Erythroblast (primary cell): ENCODE measurements at regions not wholly inside any gene's neighbourhood (a gene's known extent, or its start where the extent isn't known, plus 50 kb on each side); places are given as distances from the start of the nearest gene placed in this dataset.

Source experiments
- GATA1 ChIP-seq: IDR thresholded peaks from 2 replicates; pipeline ENCODE4 v1.6.1; 2011; ENCODE audit warnings: low read depth, mild to moderate bottlenecking, control low read depth, low read length, moderate library complexity
- POLR2A ChIP-seq: IDR thresholded peaks from 2 replicates; pipeline ENCODE4 v1.6.1; 2011; ENCODE audit warnings: mild to moderate bottlenecking, low read length

DNA sequence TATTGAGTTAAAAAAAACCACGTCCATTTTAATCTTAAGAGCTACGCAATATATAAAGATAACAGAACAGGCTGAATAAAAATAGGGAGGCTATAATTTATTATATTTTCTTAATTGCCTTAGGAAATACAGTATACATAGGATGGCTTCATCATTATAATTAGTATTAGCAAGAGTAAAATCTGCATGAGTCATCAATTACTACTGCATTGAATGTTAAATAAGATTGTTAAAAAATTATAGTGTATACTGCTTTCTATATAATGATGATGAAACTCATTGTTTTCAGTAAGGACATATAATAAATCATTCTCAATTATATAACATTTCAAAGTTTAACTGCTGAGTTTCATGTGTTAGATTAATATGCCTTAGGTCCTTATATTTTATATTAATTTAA, 133.4 kb upstream of the GRID2 start:
- TF ChIP-seq POLR2A, result no peak
- no peak for TF ChIP-seq GATA1
